Hepatocyte (in vitro differentiated cells): ENCODE measurements at regions not wholly inside any gene's neighbourhood (a gene's known extent, or its start where the extent isn't known, plus 50 kb on each side); places are given as distances from the start of the nearest gene placed in this dataset.

Experiments
- DNase-seq: peaks from one replicate; pipeline ENCODE4 v3.0.0-alpha.2; 2016; ENCODE audit warnings: low spot score
- H2AFZ ChIP-seq: fragments of 200-600 bp; sonication (generic); 2 replicates; pipeline ENCODE4 v1.6.0; 2016; ENCODE audit warnings: antibody characterized with exemption, mild to moderate bottlenecking
- H3K27ac ChIP-seq: fragments of 200-600 bp; sonication (generic); 2 replicates; pipeline ENCODE4 v1.5.1; 2016; ENCODE audit warnings: mild to moderate bottlenecking
- H3K27me3 ChIP-seq: fragments of 200-600 bp; sonication (generic); 2 replicates; pipeline ENCODE4 v1.6.1; 2016
- H3K36me3 ChIP-seq: fragments of 200-600 bp; sonication (generic); replicated peaks from 2 replicates; pipeline ENCODE4 v1.5.1; 2016; ENCODE audit warnings: low read depth; ENCODE audit not compliant: insufficient read depth
- H3K4me1 ChIP-seq: fragments of 200-600 bp; sonication (generic); 2 replicates; pipeline ENCODE4 v1.5.1; 2016; ENCODE audit warnings: mild to moderate bottlenecking, moderate library complexity; ENCODE audit not compliant: insufficient read depth
- H3K4me2 ChIP-seq: fragments of 200-600 bp; sonication (generic); 2 replicates; pipeline ENCODE4 v1.6.0; 2016
- H3K4me3 ChIP-seq: fragments of 200-600 bp; sonication (generic); 2 replicates; pipeline ENCODE4 v1.5.1; 2016; ENCODE audit warnings: mild to moderate bottlenecking
- H3K79me2 ChIP-seq: fragments of 200-600 bp; sonication (generic); 2 replicates; pipeline ENCODE4 v1.6.0; 2017; ENCODE audit warnings: mild to moderate bottlenecking
- H3K9me2 ChIP-seq: fragments of 200-600 bp; sonication (generic); replicated peaks from 2 replicates; pipeline ENCODE4 v1.6.0; 2017; ENCODE audit warnings: mild to moderate bottlenecking; ENCODE audit not compliant: insufficient read depth
- H3K9me3 ChIP-seq: fragments of 200-600 bp; sonication (generic); 2 replicates; pipeline ENCODE4 v1.5.1; 2016; ENCODE audit warnings: low read depth, mild to moderate bottlenecking
- H4K20me1 ChIP-seq: fragments of 200-600 bp; sonication (generic); 2 replicates; pipeline ENCODE4 v1.6.0; 2016; ENCODE audit warnings: mild to moderate bottlenecking; ENCODE audit not compliant: insufficient read depth, poor library complexity, severe bottlenecking
- CTCF ChIP-seq: fragments of 200-600 bp; sonication (generic); IDR thresholded peaks from 2 replicates; pipeline ENCODE4 v1.5.1; 2016; ENCODE audit warnings: antibody characterized with exemption, mild to moderate bottlenecking; ENCODE audit not compliant: poor library complexity
- EZH2 ChIP-seq: fragments of 200-600 bp; sonication (generic); IDR thresholded peaks from 2 replicates; pipeline ENCODE4 v1.6.1; 2016; ENCODE audit warnings: antibody characterized with exemption, mild to moderate bottlenecking, borderline replicate concordance
- EZH2phosphoT487 ChIP-seq: fragments of 200-600 bp; sonication (generic); IDR thresholded peaks from one replicate; pipeline ENCODE4 v1.6.1; 2018; ENCODE audit warnings: antibody characterized with exemption, mild to moderate bottlenecking, low read depth, moderate library complexity; ENCODE audit not compliant: unreplicated experiment, severe bottlenecking
- WGBS: methylation state at CpG from one replicate; pipeline ENCODE4 v1.1.6; 2016; ENCODE audit warnings: low lambda C conversion rate; ENCODE audit errors: missing lambda C conversion rate; 5-methylcytosine and 5-hydroxymethylcytosine counted together

GRCh38 chr3:4001976-4002375 lies 202.7 kb downstream of the LRRN1 start:
- H3K4me2 ChIP-seq, result no peak overlapping the region
- no peak overlapping the region for H3K4me3 ChIP-seq
- no peaks in the 10 kb centered on the region for H4K20me1 ChIP-seq
- TF ChIP-seq EZH2phosphoT487 (no peak), EZH2 (no peak), CTCF (no peak)
- H3K9me3 ChIP-seq, result no peaks in the 10 kb centered on the region
- H3K36me3 ChIP-seq, result no peaks in the 10 kb centered on the region
- no peak overlapping the region for H3K27ac ChIP-seq
- no peak overlapping the region for H2AFZ ChIP-seq
- no peaks in the 10 kb centered on the region for H3K27me3 ChIP-seq
- no peaks in the 10 kb centered on the region for H3K79me2 ChIP-seq
- DNase-seq, result no peak
- no peaks in the 10 kb centered on the region for H3K9me2 ChIP-seq
- no peaks in the 10 kb centered on the region for H3K4me1 ChIP-seq

GRCh38 chr3:4006288-4006687 lies 207.1 kb downstream of the LRRN1 start:
- no peaks in the 10 kb centered on the region for H3K9me2 ChIP-seq
- TF ChIP-seq EZH2phosphoT487 (no peak), CTCF (no peak), EZH2 (no peak)
- no peak for DNase-seq
- 90% methylated on average over 2 of the region's 2 CpGs for WGBS
- H3K27me3 ChIP-seq, result no peaks in the 10 kb centered on the region
- H3K9me3 ChIP-seq, result no peaks in the 10 kb centered on the region
- no peak overlapping the region for H2AFZ ChIP-seq
- no peaks in the 10 kb centered on the region for H3K36me3 ChIP-seq
- H3K4me1 ChIP-seq, result no peaks in the 10 kb centered on the region
- no peak overlapping the region for H3K27ac ChIP-seq
- H4K20me1 ChIP-seq, result no peaks in the 10 kb centered on the region
- H3K4me2 ChIP-seq, result no peak overlapping the region
- H3K79me2 ChIP-seq, result no peaks in the 10 kb centered on the region
- H3K4me3 ChIP-seq, result no peak overlapping the region

GRCh38 chr3:4008205-4008604 lies 209.0 kb downstream of the LRRN1 start:
- 80% methylated on average over 2 of the region's 2 CpGs for WGBS
- TF ChIP-seq EZH2phosphoT487 (no peak), EZH2 (no peak), CTCF (no peak)

GRCh38 chr3:4011166-4011565 lies 211.9 kb downstream of the LRRN1 start:
- Histone ChIP-seq H2AFZ (no peak overlapping the region), H3K9me2 (no peaks in the 10 kb centered on the region), H3K9me3 (no peaks in the 10 kb centered on the region), H4K20me1 (no peaks in the 10 kb centered on the region), H3K27me3 (no peaks in the 10 kb centered on the region), H3K27ac (no peak overlapping the region), H3K4me2 (no peak overlapping the region), H3K4me1 (no peaks in the 10 kb centered on the region), H3K36me3 (no peaks in the 10 kb centered on the region), H3K4me3 (no peak overlapping the region), H3K79me2 (no peaks in the 10 kb centered on the region)
- WGBS, result 66% methylated on average over 1 of the region's 1 CpG
- TF ChIP-seq CTCF, result no peak
- TF ChIP-seq EZH2, result no peak
- TF ChIP-seq EZH2phosphoT487, result no peak
- DNase-seq, result no peak

More at GRCh38 chr3:4008205-4008604, 209.0 kb downstream of the LRRN1 start:
- Histone ChIP-seq H3K27me3 (no peaks in the 10 kb centered on the region), H3K4me3 (no peak overlapping the region), H3K27ac (no peak overlapping the region), H3K9me2 (no peaks in the 10 kb centered on the region), H3K36me3 (no peaks in the 10 kb centered on the region), H3K9me3 (no peaks in the 10 kb centered on the region), H3K4me1 (no peaks in the 10 kb centered on the region), H3K79me2 (no peaks in the 10 kb centered on the region), H3K4me2 (no peak overlapping the region), H2AFZ (no peak overlapping the region), H4K20me1 (no peaks in the 10 kb centered on the region)
- no peak for DNase-seq
